ENCODE measurements at regions not wholly inside any gene's neighbourhood (a gene's known extent, or its start where the extent isn't known, plus 50 kb on each side); places are given as distances from the start of the nearest gene placed in this dataset.
"Not testable (repeated sequence)": the region's sequence is repeated elsewhere in the genome, so short reads cannot be mapped to it uniquely, and the experiment has no call there.

DNA sequence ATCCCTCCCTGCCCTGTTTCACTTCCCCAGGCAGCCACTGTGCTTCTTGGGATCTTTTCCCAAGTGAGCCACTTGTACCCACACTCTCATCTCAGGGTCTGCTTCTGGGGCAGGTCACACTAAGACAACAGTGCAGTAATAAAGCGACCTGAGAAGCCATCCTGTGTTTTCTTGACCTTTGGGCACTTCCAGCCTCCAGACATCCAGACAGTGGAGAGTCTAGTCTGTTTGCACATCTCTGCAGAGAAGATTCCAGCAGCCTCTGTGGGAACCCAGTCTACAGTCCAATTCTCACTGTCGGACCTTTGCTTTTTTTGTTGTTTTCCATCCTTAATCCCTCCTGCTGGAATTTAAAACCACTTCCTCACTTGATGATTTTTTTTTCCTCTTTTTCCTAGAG is 50.3 kb upstream of the ATP6AP2 start:
- DNase-seq = no peak

DNA sequence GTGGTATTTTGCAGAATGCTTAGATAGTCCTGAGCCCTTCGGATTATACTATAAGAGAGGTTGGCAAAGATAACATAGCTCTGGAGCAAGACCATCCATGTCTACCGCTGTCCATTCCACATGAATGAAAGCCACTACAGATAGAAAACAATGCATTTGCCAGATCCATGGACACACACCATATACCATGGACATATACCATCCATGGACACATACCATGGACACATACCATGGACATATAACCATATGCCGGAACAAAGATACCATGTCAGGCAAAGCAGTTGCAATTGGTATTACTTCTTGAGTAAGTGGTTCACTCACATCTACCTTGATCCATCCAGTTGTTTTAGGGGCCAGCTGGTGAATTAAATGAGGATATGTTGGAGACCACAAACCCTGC is 53.2 kb upstream of the ATP6AP2 start:
- no peak for DNase-seq

DNA sequence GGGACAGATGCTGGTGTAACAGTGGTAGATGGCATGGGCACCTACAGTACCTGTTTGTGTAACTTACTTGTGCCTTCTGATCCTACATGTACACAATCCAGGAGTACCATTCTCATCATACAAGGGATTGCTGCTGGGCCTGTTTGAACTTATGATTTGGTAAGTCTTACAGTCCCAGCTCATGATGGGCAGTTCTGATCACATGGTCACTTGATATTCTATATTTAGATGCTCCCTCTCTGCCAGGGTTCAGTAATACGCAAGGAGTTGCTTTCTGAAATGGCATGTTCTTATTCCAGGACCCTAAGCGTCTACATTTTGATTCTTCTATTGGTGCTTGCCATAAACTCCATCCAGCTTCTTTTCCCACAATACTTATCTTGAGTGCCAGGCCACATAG is 54.4 kb upstream of the ATP6AP2 start:
- DNase-seq = no peak

DNA sequence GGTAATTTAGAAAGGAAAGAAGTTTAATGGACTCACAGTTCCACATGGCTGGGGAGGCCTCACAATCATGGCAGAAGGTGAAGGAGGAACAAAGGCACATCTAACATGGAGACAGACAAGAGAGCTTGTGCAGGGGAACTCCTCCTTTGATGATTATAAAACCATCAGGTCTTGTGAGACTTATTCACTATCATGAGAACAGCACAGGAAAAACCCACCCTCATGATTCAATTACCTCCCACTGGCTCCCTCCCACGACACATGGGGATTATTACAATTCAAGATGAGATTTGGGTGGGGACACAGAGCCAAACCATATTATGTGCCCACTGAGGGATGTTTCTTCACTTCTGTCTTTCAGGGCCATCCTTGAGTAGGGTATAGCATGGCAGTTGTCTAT is 54.9 kb upstream of the ATP6AP2 start:
- DNase-seq = not testable (repeated sequence)

DNA sequence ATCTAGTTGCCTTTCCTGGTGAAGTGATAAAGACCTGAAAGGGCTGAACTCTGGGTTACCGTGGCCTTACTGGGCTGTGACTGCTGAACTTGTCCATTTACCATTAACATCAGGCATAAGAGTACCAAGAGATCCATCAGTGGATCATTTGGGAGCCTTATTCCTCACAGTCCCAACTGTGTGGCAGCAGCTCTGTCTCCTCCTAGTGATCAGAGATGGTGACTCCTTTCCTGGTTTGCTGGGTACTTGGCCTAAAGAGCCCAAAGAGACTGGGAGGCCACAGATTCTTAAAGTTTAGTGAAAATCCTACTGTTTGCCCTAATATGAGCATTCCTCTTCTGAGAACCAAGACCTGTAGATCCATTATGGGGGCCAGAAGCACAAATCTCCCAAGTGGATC is 56.3 kb upstream of the ATP6AP2 start:
- no peak for DNase-seq

DNA sequence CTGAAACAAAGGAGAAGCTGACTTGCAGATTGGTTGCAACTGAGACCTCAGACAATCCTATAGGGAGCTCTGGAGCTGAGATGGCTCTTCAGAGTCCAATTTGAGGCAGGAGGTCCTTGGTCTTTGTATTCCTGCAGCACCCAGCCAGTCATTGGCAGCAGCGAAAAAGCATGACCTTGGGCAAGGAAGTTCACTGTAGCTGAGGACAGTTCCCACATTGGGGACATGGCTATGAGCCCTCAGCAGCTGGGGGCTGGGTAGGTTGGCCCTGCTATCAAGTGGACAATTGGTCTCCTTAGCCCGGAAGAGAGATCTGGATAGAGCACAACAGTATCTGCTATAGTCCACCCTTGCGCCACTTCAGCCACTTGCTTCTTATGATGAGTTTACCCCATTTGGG is 56.9 kb upstream of the ATP6AP2 start:
- DNase-seq = no peak

DNA sequence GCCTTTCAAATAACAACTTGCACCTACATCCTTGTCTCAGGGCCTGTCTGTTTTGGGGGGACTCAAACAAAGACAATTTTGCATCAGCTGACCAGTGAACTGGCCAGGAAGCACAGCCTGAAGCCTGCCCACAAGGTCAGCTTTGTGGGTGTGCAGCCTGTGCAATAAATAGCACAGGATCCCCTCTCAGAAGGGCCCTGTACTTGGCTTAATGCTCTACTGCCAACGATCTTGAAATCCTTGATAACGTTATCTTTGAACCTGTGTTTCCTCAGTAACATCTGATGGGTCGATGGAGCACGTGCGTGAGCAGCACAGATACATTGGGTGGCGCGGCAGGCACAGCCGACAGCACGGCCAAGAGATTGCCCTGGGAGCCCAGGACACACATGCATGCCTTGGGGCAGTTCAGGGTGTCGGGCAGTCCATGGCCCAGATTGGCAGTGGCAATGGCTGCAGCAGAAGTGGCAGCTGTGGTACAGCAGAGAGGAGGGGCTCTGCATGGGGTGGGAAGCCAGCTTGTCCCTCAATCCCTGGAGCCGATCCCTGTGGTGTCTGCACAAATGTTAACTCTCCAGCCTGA is 58.8 kb upstream of the ATP6AP2 start:
- DNase-seq = no peak

DNA sequence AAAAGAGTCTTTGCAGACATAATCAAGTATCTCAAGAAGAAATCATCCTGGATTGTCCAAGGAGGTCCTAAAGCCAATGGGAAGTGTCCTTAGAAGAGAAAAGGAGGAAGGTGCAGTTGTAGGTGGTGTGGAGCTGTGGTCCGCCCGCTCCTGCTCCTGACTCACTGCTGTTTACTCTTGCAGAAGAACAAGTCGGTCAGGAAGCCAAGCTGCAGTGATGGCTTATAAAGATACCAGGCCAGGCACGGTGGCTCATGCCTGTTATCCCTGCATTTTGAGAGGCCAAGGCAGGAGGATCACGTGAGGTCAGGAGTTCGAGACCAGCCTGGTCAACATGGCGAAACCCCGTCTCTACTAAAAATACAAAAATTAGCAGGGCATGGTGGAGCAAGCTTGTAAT is 66.4 kb upstream of the ATP6AP2 start:
- DNase-seq = no peak

DNA sequence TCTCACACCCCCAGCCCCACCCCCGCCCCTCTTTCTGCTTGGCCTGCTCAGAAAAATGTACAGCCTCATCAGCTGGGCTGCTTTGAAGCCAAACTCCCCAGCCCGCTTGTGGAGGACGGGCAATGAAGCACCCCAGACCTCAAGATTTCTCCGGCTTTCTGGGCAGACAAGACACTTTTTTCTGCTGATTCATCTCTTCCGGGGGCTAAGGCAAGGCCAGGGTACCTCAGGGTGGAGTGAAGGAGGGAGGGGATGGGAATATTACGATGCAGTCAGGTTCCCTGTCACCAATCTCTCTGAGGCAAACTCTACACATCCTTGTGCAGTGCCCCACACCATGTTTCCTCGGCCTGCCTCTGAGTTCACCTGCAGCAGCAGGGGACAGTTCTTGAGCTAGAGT is 66.9 kb upstream of the ATP6AP2 start:
- DNase-seq = no peak

DNA sequence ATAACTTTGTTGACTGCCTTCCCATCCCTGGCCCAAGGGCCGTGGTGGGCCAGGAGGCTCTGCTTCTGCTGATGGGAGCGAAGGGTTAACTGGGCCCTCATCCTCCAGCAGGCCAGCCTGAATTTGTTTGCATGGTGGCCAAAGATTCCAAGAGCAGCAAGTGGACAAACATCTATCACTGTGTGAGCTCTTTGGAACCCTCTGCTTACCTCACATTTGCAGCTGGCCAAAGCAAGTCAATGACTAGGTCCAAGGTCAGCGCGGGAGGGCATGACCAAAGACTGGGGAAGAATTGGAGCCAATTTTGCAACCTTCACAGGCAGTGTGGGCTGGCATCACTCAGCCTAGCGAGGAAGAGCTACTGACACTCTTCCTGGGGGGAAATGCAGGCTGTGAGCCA is 67.8 kb upstream of the ATP6AP2 start:
- no peak for DNase-seq

DNA sequence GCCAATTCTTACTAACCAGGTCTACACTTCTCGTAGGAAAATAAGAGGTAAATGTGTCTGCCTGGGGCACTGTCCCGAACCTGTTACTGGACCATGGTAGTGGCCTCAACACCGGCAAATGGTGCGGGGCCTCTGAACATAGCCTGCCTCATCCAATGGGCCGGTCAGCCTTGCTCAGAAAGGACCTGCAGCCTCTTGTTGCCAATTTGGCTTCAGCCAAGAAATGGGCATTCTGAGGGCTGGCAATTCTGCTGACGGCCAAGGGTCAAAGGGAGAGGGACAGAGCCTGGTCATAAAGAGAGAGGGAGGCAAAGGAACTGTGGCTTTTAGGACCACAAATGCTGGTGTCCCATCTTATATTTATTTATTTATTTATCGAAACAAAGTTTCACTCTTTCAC is 69.5 kb upstream of the ATP6AP2 start:
- no peak for DNase-seq

DNA sequence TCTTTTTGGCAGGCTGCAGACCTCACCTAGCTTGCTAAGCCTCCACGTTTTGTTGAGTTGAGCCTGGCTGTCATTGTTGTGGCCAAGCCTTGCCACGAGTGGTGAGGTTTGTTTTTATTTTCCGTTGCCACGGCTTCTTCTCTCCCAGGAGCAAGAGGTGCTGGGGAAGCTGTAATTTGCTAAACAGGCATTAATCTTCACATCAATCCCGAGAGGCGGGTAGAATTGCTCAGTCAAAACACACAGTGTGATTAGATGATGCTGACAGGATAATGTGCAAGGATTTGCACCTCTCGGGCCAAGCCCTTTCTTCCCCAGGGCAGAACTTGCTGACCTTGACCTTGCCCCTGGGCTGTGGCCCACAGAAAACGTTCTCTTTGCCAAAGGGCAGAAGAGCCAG is 72.2 kb upstream of the ATP6AP2 start:
- DNase-seq = no peak

DNA sequence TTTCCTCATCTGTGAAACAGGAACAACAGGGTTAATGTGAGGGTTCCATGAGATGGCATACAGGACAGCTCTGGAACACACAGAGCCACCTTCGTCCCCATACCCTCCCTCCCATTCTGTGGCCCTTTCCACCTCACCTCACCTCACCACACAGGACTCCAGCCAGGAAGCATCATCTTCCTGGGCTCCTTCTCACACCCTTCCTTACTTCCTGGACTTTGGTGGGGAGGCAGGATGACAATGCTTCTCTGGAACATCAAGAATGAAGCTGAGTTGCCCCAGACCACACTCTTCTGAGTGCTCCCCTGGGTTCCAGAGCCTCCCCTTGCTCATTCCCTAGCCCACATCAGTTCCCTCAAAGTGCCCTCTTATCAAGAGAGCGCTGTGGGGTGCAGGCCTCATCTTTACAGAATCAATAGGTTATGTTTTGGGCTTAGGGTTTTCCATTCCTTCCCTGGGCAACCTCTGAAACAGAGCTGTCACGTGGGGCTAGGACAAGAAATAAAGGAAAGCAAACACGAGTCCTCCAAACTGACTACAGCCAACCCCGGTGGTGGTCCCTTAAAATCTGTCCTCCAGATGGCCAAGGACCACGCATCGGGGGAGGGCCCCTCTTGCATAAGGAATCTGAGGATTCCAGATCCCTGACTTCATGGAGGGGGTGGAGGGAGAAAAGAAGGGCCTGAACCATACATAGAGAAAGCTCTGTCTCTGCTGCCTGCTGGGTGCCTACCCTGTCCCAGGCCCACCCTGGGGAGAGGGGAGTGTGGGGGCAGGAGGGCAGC is 74.4 kb upstream of the ATP6AP2 start:
- no peak for DNase-seq

DNA sequence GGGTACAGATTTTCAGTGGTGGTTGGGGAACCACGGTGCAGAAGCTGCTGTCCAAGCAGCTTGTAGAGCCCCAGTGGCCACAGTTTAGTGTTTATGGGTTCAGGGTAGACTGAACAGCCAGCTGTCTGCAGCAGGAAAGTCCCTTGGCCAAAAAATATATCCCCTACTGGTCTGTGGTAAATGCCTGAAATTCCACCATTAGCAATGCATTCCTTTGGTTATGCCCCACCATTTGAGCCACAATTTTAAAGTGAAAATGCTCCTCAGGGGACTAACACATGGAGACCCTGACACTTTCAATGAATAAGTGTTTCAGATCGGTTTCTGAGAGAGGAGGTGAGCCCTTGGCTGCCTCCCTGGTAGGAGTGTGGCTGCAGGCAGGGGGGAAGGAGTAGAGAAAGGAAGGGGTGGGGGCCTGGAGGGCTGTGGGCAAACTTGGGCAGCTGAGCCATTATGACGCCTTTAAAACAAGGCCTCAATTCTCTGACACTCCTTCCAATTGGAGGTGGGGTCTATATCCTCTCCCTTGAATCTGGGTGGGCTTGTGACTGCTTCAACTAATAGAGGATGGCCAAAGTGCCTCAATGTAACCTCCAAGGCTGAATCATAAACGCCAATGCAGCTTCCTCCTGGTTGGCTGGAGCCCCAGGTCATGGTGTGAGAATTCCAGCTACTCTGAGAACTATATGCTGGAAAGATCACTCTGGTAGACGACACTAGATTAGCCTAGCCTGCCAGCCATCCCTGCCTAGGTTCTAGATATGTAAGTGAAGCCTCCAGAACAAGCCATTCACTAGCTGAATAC is 75.8 kb upstream of the ATP6AP2 start:
- DNase-seq = no peak

DNA sequence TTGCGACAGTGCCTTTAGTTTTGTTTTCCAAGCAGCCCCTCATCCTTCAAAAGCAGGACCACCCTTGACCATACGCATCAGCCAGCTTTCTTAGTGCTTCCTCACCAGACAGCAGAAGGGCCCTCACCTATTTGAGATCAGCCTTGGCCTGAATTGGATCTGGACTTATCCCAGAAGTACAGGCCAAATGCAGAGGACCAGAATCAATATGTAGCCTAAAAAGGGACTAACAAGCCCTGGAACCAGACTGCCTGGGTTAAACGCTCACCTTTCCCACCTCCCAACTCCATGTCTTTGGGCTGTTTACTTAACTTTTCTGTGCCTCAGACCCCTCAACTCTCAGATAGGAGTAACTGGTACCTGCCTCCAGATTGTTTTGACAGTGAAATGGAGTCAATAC is 77.7 kb upstream of the ATP6AP2 start:
- no peak for DNase-seq

DNA sequence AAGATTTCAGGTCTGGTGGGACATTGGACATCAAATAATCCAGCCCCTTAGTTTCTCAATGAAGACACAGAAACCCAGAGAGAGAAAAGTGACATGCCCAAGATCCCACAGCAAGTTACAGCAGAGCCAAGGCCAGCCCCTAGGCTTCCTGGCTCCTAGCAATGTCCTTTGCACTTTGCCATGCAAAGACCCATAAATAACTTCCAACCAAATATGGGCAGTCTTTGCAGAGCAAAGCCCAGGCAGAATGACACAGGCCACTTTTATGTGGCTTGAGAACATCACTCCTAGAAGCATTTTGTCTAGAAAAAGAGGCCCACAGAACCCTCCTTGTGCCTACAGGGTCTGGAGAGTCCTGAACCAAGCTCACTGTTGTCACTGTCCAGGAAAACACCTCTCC is 78.1 kb upstream of the ATP6AP2 start:
- DNase-seq = no peak

DNA sequence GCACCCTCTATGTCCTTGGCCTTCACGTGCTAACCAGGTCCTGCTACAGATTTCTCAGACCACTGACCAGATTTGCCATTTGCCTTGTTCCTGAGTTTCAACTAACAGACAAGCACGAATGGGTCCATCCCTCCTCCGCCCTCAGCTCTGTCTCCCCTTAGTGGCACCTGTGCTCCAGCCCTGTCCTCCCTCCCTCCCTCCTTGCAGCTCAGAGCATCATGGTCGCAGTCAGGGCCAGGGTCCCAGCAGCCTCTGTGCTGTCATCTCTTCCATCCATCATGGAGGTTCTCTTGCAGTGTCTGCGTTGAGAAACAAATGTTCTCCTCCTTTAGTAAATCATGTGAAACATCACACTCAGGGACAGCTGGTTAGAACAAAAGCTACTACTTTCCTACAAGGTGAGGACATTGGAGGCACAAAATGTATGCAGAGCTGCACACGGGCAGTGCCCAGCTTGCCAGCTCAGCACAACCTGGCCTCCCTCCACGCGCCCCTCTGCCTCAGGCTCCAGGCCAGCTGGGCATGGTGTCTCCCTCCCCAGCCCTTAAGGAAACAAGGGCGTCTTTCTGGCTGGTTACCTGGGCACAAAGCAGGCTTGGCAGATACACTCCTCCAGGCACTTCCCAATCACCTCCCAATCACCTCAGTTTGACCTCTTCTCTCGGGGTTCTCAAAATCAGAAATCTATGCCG is 79.5 kb upstream of the ATP6AP2 start:
- DNase-seq = no peak

DNA sequence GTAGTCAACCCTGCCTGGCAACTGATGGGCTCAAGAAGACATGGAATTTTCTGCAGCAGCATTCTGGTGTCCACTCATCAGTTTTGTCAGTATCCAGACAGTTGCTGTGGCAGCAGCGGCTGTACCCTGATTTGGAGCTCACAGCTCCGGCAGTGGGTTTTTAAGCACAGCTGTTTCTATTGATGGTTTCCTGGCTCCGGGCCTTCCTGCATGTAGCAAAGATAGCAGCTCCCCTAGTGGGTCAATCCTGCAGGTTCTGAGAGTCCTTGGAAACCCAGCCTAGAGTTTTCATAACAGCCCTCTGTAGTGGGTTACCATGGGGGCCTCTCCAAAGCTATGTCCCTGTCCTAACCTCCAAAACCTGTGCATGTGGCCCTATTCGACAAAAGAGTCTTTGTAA is 84.0 kb upstream of the ATP6AP2 start:
- no peak for DNase-seq

DNA sequence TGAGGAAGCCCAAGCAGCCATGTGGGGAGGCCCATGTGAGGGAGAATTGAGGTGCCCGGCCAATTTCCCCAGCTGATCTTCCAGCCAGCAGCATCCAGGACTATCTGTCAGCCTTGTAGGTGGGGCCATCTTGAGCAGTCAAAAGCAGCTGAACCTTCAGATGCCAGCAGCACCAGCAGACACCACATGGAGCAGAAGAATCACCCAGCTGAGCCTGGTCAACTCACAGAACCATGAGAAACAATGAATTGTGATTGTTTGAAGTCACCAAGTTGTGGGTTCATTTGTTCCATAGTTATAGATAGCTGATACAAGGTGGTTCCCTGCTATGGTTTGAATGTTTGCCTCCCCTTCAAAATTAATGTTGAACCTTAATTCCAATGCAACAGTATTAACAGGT is 85.1 kb upstream of the ATP6AP2 start:
- no peak for DNase-seq

DNA sequence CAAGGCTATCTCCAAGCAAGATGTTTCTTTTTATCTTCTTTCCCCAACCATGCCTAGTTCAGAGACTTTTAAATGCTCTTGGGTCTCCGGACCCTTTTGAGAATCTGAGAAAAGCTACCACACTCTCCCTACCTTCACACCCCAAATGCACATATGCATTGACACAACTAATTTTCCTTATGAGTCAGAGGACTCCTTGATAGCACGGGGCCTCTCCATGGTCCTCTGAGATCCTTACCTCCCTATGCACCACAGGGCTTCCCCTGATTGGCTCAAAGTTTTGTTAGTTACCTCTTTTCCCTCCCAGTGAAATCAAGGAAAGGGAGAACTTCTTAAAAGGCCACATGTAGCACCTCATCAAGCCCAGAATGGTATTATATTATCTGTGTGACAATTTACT is 86.8 kb upstream of the ATP6AP2 start:
- no peak for DNase-seq

DNA sequence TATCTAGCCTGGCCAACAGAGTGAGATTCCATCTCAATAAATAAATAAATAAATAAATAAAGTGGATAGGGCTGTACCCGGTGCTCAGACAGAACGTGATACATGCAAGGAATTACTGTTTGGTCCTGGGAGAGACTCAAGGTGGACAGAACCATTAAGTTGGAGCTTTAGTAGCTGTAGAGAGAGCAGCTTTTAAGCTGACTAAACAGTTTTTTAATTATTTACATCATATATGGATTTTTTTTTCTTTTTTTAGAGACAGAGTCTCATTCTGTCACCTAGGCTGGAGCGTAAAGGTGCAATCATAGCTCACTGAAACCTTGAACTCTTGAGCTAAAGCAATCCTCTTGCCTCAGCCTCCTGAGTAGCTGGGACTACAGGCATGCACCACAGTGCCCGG is 92.5 kb upstream of the ATP6AP2 start:
- DNase-seq = no peak

DNA sequence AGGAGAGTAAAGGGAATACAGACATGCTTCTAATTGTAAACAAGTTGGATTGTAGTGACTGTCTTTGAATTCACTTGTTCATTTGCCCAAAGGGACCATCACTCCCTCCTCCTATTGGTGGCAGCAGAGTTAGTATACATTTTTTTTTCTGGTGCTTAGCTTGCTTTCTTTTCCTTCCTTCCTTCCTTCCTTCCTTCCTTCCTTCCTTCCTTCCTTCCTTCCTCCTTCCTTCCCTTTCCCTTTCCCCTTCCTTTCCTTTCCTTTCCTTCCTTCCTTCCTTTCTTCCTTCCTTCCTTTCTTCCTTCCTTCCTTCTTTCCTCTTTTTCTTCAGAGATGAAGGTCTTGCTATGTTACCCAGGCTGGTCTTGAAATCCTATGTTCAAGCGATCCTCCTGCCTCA is 94.8 kb upstream of the ATP6AP2 start:
- DNase-seq = no peak

DNA sequence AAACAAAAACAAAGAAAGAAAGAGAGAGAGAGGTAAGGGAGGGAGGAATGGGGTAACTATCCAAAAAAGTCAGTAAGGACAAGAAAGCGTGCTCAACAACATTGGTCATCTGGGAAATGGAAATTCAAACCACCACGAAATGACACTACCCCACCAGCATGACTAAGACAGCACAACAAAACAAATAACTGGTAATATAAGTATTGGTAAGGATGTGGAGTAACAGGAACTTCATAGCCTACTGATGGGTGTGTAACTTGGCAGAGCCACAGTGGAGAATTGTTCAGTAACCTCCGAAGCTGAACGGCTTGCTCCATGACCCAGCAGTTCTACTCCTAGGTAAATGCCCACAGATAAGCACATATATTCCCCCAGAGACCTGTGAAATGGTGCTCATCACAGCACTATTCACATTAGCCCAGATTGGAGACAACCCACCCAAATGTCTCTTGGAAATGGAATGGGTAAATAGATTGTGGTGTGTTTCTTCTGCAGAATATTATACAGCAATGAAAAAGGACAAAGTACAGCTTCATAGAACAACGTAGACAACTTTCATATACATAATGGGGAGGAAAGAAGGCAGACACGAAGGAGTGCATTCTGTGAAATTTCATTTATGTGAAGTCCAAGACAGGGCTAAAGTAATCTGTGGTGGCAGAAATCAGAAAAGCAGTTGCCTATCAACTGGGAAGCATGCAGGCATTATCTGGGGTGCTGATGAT is 95.5 kb upstream of the ATP6AP2 start:
- DNase-seq = no peak

All from NCI-H187 treated with DMSO at 0.1 percent for 48 hours (cell line).